Sigmoid colon (tissue), 6 donors: ENCODE measurements at regions not wholly inside any gene's neighbourhood (a gene's known extent, or its start where the extent isn't known, plus 50 kb on each side); places are given as distances from the start of the nearest gene placed in this dataset.

Source experiments
- DNase-seq: peaks from one replicate; pipeline ENCODE4 v3.0.0-alpha.2; 2019
- H3K27ac ChIP-seq, 4 donors: fragments of 200-600 bp; sonication (generic); one replicate each; pipeline ENCODE4 v1.5.1; 2016 to 2019; ENCODE audit warnings: mild to moderate bottlenecking in 1 of 4
- H3K27me3 ChIP-seq, 3 donors: fragments of 200-600 bp; sonication (generic); one replicate each; pipeline ENCODE4 v1.5.1; 2019; ENCODE audit warnings: mild to moderate bottlenecking in 1 of 3
- H3K36me3 ChIP-seq, 4 donors: fragments of 200-600 bp; sonication (generic); one replicate each; pipeline ENCODE4 v1.5.1; 2016 to 2019
- H3K4me1 ChIP-seq, 4 donors: fragments of 200-600 bp; sonication (generic); one replicate each; pipeline ENCODE4 v1.5.1; 2017 to 2019
- H3K4me3 ChIP-seq, 4 donors: fragments of 200-600 bp; sonication (generic); one replicate each; pipeline ENCODE4 v1.5.1; 2017 to 2019; ENCODE audit warnings: mild to moderate bottlenecking in 2 of 4, moderate library complexity in 1 of 4
- H3K9me3 ChIP-seq, 4 donors: fragments of 200-600 bp in 3 of 4; sonication (generic) in 3 of 4; one replicate each; pipeline versions ENCODE4 v1.5.1 to v1.6.1; 2013 to 2019
- CTCF ChIP-seq, 4 experiments: fragments of 450-650 bp in 3 of 4; fragments of 200-600 bp in 1 of 4; IDR thresholded peaks; one replicate each; pipeline ENCODE4 v1.5.1; 2016 to 2019; ENCODE audit warnings: antibody characterized with exemption in 4 of 4, mild to moderate bottlenecking in 3 of 4, moderate library complexity in 2 of 4
- EP300 ChIP-seq, 4 donors: sonication (generic); formaldehyde crosslinking; IDR thresholded peaks; one replicate each; pipeline ENCODE4 v1.6.1; 2017; ENCODE audit warnings: antibody characterized with exemption in 4 of 4
- POLR2A ChIP-seq, 2 donors: fragments of 450-650 bp; IDR thresholded peaks; one replicate each; pipeline ENCODE4 v1.6.1; 2016; ENCODE audit warnings: antibody characterized with exemption in 2 of 2, mild to moderate bottlenecking in 2 of 2, moderate library complexity in 2 of 2
- POLR2AphosphoS5 ChIP-seq, 4 donors: sonication (generic); formaldehyde crosslinking; IDR thresholded peaks; one replicate each; pipeline ENCODE4 v1.6.1; 2017; ENCODE audit warnings: antibody characterized with exemption in 4 of 4
- WGBS, 2 donors: extraction: QIAGEN DNeasy Blood & Tissue Kit; methylation state at CpG; one replicate each; pipeline ENCODE4 v1.1.7; 2013; 5-methylcytosine and 5-hydroxymethylcytosine counted together
- intact Hi-C: fragments of 100-400 bp; cut with DNase I; formaldehyde crosslinking; loops from one replicate; pipeline ENCODE4 v1.15.1; 2023
- donor health status: healthy with polysubstance abuse.
- donor health status: healthy.

DNA sequence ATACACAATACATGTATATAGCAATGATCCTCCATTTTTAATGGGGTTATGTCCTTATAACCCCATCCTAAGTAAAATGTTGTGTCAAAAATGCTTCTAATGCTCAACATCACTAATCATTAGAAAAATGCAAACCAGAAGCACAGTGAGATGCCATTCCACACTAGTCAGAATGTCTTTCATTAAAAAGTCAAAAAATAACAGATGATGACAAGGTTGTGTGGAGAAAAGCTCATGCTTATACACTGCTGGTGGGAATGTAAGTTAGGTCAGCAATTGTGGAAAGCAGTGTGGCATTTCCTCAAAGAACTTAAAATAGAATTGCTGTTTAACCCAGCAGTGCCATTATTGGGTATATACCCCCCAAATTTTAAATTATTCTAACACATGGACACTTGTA, 654.9 kb upstream of the CNTNAP5 start:
- TF ChIP-seq POLR2A (IDR thresholded peaks at IDR 0.05) = no peak
- TF ChIP-seq EP300 (IDR thresholded peaks at IDR 0.05) = no peak
- TF ChIP-seq CTCF (IDR thresholded peaks at IDR 0.05) = no peak
- no peak for TF ChIP-seq POLR2AphosphoS5 (IDR thresholded peaks at IDR 0.05)
- no peak overlapping the region for H3K4me3 ChIP-seq

DNA sequence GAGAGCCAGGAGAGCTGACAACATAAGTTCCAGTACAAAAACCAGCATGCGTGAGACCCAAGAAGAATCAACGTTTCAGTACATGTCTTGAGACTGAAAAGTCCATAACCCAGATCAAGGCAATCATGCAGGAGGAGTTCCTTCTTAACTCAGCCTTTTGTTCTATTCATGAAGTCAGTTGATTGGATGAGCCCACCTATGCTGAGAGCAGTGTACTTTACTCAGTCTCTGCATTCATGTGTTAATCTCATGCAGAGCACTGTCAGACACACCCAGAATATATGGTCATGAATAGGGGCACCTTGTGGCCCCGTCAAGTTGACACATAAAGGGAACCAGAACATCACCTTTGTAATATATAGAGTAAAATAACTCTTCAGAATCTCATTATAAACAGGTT, 653.6 kb upstream of the CNTNAP5 start:
- WGBS, 2 donors = 75 to 89% methylated on average over 3 of the region's 3 CpGs
- no peak overlapping the region for H3K27ac ChIP-seq
- no peaks in the 10 kb centered on the region for H3K36me3 ChIP-seq
- H3K9me3 ChIP-seq = no peaks in the 10 kb centered on the region
- H3K27me3 ChIP-seq = no peaks in the 10 kb centered on the region
- DNase-seq = no peak
- intact Hi-C loops = no loop called here
- no peaks in the 10 kb centered on the region for H3K4me1 ChIP-seq
- TF ChIP-seq POLR2A (IDR thresholded peaks at IDR 0.05) (no peak), POLR2AphosphoS5 (IDR thresholded peaks at IDR 0.05) (no peak), EP300 (IDR thresholded peaks at IDR 0.05) (no peak)
- H3K4me3 ChIP-seq = no peak overlapping the region

More for the DNA sequence above, 654.9 kb upstream of the CNTNAP5 start:
- no peak for DNase-seq
- H3K27me3 ChIP-seq = no peaks in the 10 kb centered on the region
- no peaks in the 10 kb centered on the region for H3K4me1 ChIP-seq
- H3K9me3 ChIP-seq = no peaks in the 10 kb centered on the region
- H3K27ac ChIP-seq = no peak overlapping the region
- no peaks in the 10 kb centered on the region for H3K36me3 ChIP-seq
- intact Hi-C loops = no loop called here

GRCh38 chr2:123380370-123380935, 644.6 kb upstream of the CNTNAP5 start:
- TF ChIP-seq EP300 (IDR thresholded peaks at IDR 0.05) (no peak), POLR2A (IDR thresholded peaks at IDR 0.05) (no peak), POLR2AphosphoS5 (IDR thresholded peaks at IDR 0.05) (no peak), CTCF (IDR thresholded peaks at IDR 0.05) (no peak)
- H3K4me3 ChIP-seq = no peak overlapping the region

GRCh38 chr2:123415678-123416077, 609.4 kb upstream of the CNTNAP5 start:
- DNase-seq = no peak
- Histone ChIP-seq H3K27ac (no peak overlapping the region), H3K4me3 (no peak overlapping the region), H3K4me1 (no peaks in the 10 kb centered on the region), H3K36me3 (no peaks in the 10 kb centered on the region), H3K27me3 (no peaks in the 10 kb centered on the region), H3K9me3 (peaks cover 0 to 5% (median 0%) of the 10 kb centered on the region in 4 donors)
- intact Hi-C loops = no loop called here
- WGBS, 2 donors = 71 to 81% methylated on average over 2 of the region's 2 CpGs
- TF ChIP-seq EP300 (IDR thresholded peaks at IDR 0.05) = no peak
- TF ChIP-seq POLR2A (IDR thresholded peaks at IDR 0.05) = no peak
- TF ChIP-seq CTCF (IDR thresholded peaks at IDR 0.05) = no peak
- no peak for TF ChIP-seq POLR2AphosphoS5 (IDR thresholded peaks at IDR 0.05)

More at GRCh38 chr2:123380370-123380935, 644.6 kb upstream of the CNTNAP5 start:
- intact Hi-C loops = no loop called here
- Histone ChIP-seq H3K9me3 (no peaks in the 10 kb centered on the region), H3K27ac (no peak overlapping the region), H3K4me1 (no peaks in the 10 kb centered on the region), H3K36me3 (no peaks in the 10 kb centered on the region), H3K27me3 (no peaks in the 10 kb centered on the region)
- WGBS, 2 donors = 80 to 81% methylated on average over 8 of the region's 8 CpGs
- no peak for DNase-seq

DNA sequence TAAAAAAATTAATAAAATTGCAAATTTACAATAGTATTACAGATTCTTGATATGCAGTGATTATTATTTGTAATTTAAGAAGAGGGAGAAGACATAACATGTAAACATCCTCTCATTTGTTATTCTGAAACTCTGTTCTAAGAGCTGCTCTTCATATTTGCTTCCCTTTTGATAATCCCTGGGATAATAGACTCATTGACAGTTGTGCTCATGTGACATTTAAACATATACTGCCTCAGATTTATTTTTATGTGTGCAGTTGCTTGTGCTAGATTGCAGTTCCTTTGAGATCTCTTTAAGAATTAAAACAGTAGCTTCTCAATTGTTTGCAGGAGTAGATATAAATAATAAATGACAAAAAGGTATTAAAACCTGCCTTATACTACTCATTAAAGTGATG, 605.1 kb upstream of the CNTNAP5 start:
- no peak for DNase-seq
- Histone ChIP-seq H3K4me1 (no peaks in the 10 kb centered on the region), H3K27me3 (no peaks in the 10 kb centered on the region), H3K36me3 (no peaks in the 10 kb centered on the region), H3K4me3 (no peak overlapping the region), H3K9me3 (peaks cover 0 to 3% (median 0%) of the 10 kb centered on the region in 4 donors), H3K27ac (no peak overlapping the region)
- TF ChIP-seq POLR2AphosphoS5 (IDR thresholded peaks at IDR 0.05) (no peak), POLR2A (IDR thresholded peaks at IDR 0.05) (no peak)
- intact Hi-C loops = no loop called here
